Hepatocyte (in vitro differentiated cells): ENCODE measurements at regions not wholly inside any gene's neighbourhood (a gene's known extent, or its start where the extent isn't known, plus 50 kb on each side); places are given as distances from the start of the nearest gene placed in this dataset.

ENCODE experiments used
- DNase-seq: peaks from one replicate; pipeline ENCODE4 v3.0.0-alpha.2; 2016; ENCODE audit warnings: low spot score
- H2AFZ ChIP-seq: fragments of 200-600 bp; sonication (generic); 2 replicates; pipeline ENCODE4 v1.6.0; 2016; ENCODE audit warnings: antibody characterized with exemption, mild to moderate bottlenecking
- H3K27ac ChIP-seq: fragments of 200-600 bp; sonication (generic); 2 replicates; pipeline ENCODE4 v1.5.1; 2016; ENCODE audit warnings: mild to moderate bottlenecking
- H3K27me3 ChIP-seq: fragments of 200-600 bp; sonication (generic); 2 replicates; pipeline ENCODE4 v1.6.1; 2016
- H3K36me3 ChIP-seq: fragments of 200-600 bp; sonication (generic); replicated peaks from 2 replicates; pipeline ENCODE4 v1.5.1; 2016; ENCODE audit warnings: low read depth; ENCODE audit not compliant: insufficient read depth
- H3K4me1 ChIP-seq: fragments of 200-600 bp; sonication (generic); 2 replicates; pipeline ENCODE4 v1.5.1; 2016; ENCODE audit warnings: mild to moderate bottlenecking, moderate library complexity; ENCODE audit not compliant: insufficient read depth
- H3K4me2 ChIP-seq: fragments of 200-600 bp; sonication (generic); 2 replicates; pipeline ENCODE4 v1.6.0; 2016
- H3K4me3 ChIP-seq: fragments of 200-600 bp; sonication (generic); 2 replicates; pipeline ENCODE4 v1.5.1; 2016; ENCODE audit warnings: mild to moderate bottlenecking
- H3K79me2 ChIP-seq: fragments of 200-600 bp; sonication (generic); 2 replicates; pipeline ENCODE4 v1.6.0; 2017; ENCODE audit warnings: mild to moderate bottlenecking
- H3K9me2 ChIP-seq: fragments of 200-600 bp; sonication (generic); replicated peaks from 2 replicates; pipeline ENCODE4 v1.6.0; 2017; ENCODE audit warnings: mild to moderate bottlenecking; ENCODE audit not compliant: insufficient read depth
- H3K9me3 ChIP-seq: fragments of 200-600 bp; sonication (generic); 2 replicates; pipeline ENCODE4 v1.5.1; 2016; ENCODE audit warnings: low read depth, mild to moderate bottlenecking
- H4K20me1 ChIP-seq: fragments of 200-600 bp; sonication (generic); 2 replicates; pipeline ENCODE4 v1.6.0; 2016; ENCODE audit warnings: mild to moderate bottlenecking; ENCODE audit not compliant: insufficient read depth, poor library complexity, severe bottlenecking
- EZH2 ChIP-seq: fragments of 200-600 bp; sonication (generic); IDR thresholded peaks from 2 replicates; pipeline ENCODE4 v1.6.1; 2016; ENCODE audit warnings: antibody characterized with exemption, mild to moderate bottlenecking, borderline replicate concordance
- EZH2phosphoT487 ChIP-seq: fragments of 200-600 bp; sonication (generic); IDR thresholded peaks from one replicate; pipeline ENCODE4 v1.6.1; 2018; ENCODE audit warnings: antibody characterized with exemption, mild to moderate bottlenecking, low read depth, moderate library complexity; ENCODE audit not compliant: unreplicated experiment, severe bottlenecking
- WGBS: methylation state at CpG from one replicate; pipeline ENCODE4 v1.1.6; 2016; ENCODE audit warnings: low lambda C conversion rate; ENCODE audit errors: missing lambda C conversion rate; 5-methylcytosine and 5-hydroxymethylcytosine counted together
- TF ChIP-seq, protein P1 (sequence below): fragments of 200-600 bp; sonication (generic); IDR thresholded peaks from 2 replicates; pipeline ENCODE4 v1.5.1; 2016; ENCODE audit warnings: antibody characterized with exemption, mild to moderate bottlenecking; ENCODE audit not compliant: poor library complexity

DNA sequence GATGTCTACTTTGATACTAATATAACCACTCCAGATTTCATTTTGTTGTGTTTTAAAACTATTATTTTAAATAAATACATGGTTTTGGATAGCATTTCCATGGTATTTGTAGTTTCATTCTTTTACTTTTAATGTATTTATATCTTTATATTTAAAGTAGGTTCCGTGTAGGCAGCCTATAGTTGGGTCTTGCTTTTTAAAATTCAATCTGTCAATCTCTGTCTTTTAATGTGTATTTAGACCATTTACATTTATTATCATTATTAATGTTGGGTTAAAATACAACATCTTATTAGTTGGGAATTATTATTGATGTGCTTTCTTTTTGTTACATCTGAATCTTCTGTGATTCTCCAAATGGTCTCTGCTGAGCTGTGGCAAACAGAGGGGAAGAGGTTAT lies 412.1 kb downstream of the NPIPA7 start:
- no peaks in the 10 kb centered on the region for H3K4me1 ChIP-seq
- TF ChIP-seq EZH2, result no peak
- no peak for TF ChIP-seq EZH2phosphoT487
- TF ChIP-seq, protein P1, sequence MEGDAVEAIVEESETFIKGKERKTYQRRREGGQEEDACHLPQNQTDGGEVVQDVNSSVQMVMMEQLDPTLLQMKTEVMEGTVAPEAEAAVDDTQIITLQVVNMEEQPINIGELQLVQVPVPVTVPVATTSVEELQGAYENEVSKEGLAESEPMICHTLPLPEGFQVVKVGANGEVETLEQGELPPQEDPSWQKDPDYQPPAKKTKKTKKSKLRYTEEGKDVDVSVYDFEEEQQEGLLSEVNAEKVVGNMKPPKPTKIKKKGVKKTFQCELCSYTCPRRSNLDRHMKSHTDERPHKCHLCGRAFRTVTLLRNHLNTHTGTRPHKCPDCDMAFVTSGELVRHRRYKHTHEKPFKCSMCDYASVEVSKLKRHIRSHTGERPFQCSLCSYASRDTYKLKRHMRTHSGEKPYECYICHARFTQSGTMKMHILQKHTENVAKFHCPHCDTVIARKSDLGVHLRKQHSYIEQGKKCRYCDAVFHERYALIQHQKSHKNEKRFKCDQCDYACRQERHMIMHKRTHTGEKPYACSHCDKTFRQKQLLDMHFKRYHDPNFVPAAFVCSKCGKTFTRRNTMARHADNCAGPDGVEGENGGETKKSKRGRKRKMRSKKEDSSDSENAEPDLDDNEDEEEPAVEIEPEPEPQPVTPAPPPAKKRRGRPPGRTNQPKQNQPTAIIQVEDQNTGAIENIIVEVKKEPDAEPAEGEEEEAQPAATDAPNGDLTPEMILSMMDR, result no peak
- DNase-seq, result no peak
- no peaks in the 10 kb centered on the region for H3K9me2 ChIP-seq
- H3K4me3 ChIP-seq, result no peak overlapping the region
- H3K36me3 ChIP-seq, result no peaks in the 10 kb centered on the region
- no peak overlapping the region for H2AFZ ChIP-seq
- H3K27ac ChIP-seq, result no peak overlapping the region
- no peaks in the 10 kb centered on the region for H4K20me1 ChIP-seq
- no peaks in the 10 kb centered on the region for H3K27me3 ChIP-seq
- H3K9me3 ChIP-seq, result no peaks in the 10 kb centered on the region
- WGBS, result 80% methylated on average over 1 of the region's 1 CpG
- H3K79me2 ChIP-seq, result no peaks in the 10 kb centered on the region
- H3K4me2 ChIP-seq, result no peak overlapping the region

DNA sequence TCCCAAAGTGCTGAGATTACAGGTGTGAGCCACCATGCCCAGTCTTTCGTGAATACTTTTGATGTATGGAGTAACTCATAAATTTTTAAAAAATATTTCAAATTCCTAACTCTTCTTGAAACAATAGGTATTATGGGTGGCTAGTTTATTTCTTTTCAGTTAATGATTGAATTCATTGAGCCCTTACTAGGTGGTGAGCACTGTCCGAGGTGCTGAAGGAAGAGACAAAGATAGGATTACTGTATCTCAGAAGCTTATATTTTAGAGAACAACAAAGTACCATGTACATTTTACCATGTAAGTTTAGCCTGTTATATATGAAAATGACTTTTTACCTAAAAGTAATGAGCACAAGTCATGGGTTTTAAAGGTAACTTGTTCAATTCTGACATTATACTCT lies 418.3 kb downstream of the NPIPA7 start:
- Histone ChIP-seq H4K20me1 (no peaks in the 10 kb centered on the region), H3K79me2 (no peaks in the 10 kb centered on the region), H2AFZ (no peak overlapping the region), H3K4me2 (no peak overlapping the region), H3K4me1 (no peaks in the 10 kb centered on the region), H3K4me3 (no peak overlapping the region), H3K27ac (no peak overlapping the region), H3K9me2 (no peaks in the 10 kb centered on the region), H3K9me3 (no peaks in the 10 kb centered on the region), H3K27me3 (peaks cover 1% of the 10 kb centered on the region), H3K36me3 (no peaks in the 10 kb centered on the region)
- TF ChIP-seq, protein P1, result no peak
- no peak for TF ChIP-seq EZH2phosphoT487
- TF ChIP-seq EZH2, result no peak
- DNase-seq, result peak; percentile 21
- WGBS, result 47% methylated on average over 2 of the region's 2 CpGs

DNA sequence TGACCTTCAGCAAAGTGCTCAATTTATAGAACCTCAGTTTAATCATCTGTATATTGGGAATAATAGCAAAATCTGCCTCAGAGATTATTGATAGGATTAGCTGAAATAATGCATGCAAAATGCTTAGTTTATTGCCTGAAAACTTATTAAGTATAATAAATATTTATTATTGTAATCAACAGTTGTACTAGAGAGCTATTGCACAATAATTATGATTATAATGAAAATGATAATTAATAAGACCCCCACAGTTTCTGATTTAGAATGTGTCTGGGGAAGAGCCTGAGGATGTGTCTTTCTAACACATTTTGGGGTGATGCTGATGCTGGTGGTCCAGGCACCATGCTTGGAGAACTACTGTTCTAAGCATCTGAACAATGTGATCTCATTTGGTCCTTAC lies 419.6 kb downstream of the NPIPA7 start:
- no peaks in the 10 kb centered on the region for H4K20me1 ChIP-seq
- H3K27me3 ChIP-seq, result peaks cover 2% of the 10 kb centered on the region
- no peak overlapping the region for H3K4me2 ChIP-seq
- no peak for DNase-seq
- H3K79me2 ChIP-seq, result no peaks in the 10 kb centered on the region
- no peaks in the 10 kb centered on the region for H3K9me3 ChIP-seq
- H3K4me1 ChIP-seq, result no peaks in the 10 kb centered on the region
- H3K36me3 ChIP-seq, result no peaks in the 10 kb centered on the region
- no peak overlapping the region for H2AFZ ChIP-seq
- TF ChIP-seq EZH2, result no peak
- TF ChIP-seq, protein P1, result no peak
- no peak for TF ChIP-seq EZH2phosphoT487
- H3K9me2 ChIP-seq, result no peaks in the 10 kb centered on the region
- H3K27ac ChIP-seq, result no peak overlapping the region
- no peak overlapping the region for H3K4me3 ChIP-seq

DNA sequence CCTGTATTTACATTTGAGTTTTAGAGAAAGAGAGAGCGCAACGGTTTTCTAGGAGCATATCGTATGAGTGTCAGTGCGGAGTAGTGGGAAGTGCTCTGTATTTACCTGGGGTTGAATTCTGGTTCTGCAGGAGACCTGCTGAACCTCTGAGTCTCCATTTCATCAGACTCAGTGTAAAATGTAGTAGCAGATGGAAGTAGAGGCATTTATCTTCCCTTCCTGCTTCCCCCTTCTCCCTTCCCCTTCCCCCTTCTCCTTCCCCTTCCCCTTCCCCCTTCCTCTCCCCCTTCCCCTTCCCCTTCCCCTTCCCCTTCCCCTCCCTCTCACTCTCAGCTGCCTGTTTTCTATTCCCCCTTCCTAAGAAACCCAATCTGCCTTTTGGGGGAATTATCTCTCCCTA lies 426.9 kb downstream of the NPIPA7 start:
- H3K27me3 ChIP-seq, result peaks cover 2% of the 10 kb centered on the region
- no peaks in the 10 kb centered on the region for H3K79me2 ChIP-seq
- H3K4me1 ChIP-seq, result no peaks in the 10 kb centered on the region
- no peak for DNase-seq
- TF ChIP-seq EZH2 (no peak), EZH2phosphoT487 (no peak)
- TF ChIP-seq, protein P1, result no peak
- no peaks in the 10 kb centered on the region for H4K20me1 ChIP-seq
- no peak overlapping the region for H3K4me3 ChIP-seq
- WGBS, result 93% methylated on average over 4 of the region's 4 CpGs
- H2AFZ ChIP-seq, result no peak overlapping the region
- no peak overlapping the region for H3K27ac ChIP-seq
- H3K4me2 ChIP-seq, result no peak overlapping the region
- H3K36me3 ChIP-seq, result no peaks in the 10 kb centered on the region
- no peaks in the 10 kb centered on the region for H3K9me2 ChIP-seq
- H3K9me3 ChIP-seq, result no peaks in the 10 kb centered on the region
